ENCODE measurements at regions not wholly inside any gene's neighbourhood (a gene's known extent, or its start where the extent isn't known, plus 50 kb on each side); places are given as distances from the start of the nearest gene placed in this dataset.
"Not testable (repeated sequence)": the region's sequence is repeated elsewhere in the genome, so short reads cannot be mapped to it uniquely, and the experiment has no call there.

DNA sequence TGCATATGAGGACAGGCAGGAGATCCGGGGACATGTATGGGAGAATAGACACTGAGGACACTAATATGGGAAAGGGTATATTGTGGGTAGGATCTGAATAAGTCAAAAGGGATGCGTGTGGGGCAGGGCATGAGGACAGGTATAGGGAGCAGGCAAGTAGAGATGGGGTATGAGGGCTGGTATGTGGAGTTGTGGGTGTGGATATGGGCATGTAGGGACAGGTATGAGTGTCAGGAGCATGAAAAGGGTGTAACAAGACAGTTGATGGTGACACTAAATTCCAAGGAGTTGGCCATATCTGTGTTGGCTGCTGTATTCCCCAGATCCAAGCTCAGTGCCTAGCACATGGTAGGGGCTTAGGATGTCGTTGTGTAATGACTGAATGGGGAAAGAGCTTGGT, 84.4 kb upstream of the PAX2 start:
- Histone ChIP-seq H3K9me3 (0 out of 2 replicates have a peak, but pooled peaks cover 3% of the 10 kb centered on the region), H3K4me2 (no peak overlapping the region), H3K27ac (no peak overlapping the region), H3K27me3 (peaks cover 10% of the 10 kb centered on the region; the same call in 1 of the 2 replicates), H3K36me3 (no peaks in the 10 kb centered on the region), H3K4me1 (no peaks in the 10 kb centered on the region), H3K9ac (no peak overlapping the region), H4K20me1 (no peaks in the 10 kb centered on the region), H3K4me3 (no peak overlapping the region)
- TF ChIP-seq Cebpa-rat (IDR thresholded peaks at IDR 0.05), result no peak

DNA sequence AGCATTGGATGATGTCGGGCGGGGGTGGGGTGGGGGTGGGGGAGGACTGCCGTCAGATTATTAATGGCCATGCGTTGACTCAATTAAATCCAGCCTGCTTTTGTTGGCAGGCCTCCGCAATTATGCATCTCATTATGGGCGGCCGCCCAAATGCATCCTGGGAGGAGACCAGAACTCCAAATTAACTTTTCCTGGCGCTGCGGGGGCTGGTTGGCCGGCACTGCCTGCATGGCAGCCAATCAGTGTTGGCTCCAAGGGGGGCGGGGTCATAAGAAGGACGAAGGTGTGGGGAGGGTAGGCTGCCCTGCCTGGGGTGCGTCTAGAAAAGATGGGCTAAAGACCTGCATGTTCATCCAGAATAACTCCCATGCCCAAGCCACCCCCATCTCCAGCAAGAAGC, 83.9 kb upstream of the PAX2 start:
- Histone ChIP-seq H3K4me2 (no peak overlapping the region), H3K4me1 (no peaks in the 10 kb centered on the region), H3K4me3 (no peak overlapping the region), H3K9me3 (no peaks in the 10 kb centered on the region), H4K20me1 (no peaks in the 10 kb centered on the region), H3K9ac (no peak overlapping the region), H3K36me3 (no peaks in the 10 kb centered on the region), H3K27me3 (peaks cover 8% of the 10 kb centered on the region; the same call in 1 of the 2 replicates), H3K27ac (no peak overlapping the region)
- no peak for TF ChIP-seq Cebpa-rat (IDR thresholded peaks at IDR 0.05)

DNA sequence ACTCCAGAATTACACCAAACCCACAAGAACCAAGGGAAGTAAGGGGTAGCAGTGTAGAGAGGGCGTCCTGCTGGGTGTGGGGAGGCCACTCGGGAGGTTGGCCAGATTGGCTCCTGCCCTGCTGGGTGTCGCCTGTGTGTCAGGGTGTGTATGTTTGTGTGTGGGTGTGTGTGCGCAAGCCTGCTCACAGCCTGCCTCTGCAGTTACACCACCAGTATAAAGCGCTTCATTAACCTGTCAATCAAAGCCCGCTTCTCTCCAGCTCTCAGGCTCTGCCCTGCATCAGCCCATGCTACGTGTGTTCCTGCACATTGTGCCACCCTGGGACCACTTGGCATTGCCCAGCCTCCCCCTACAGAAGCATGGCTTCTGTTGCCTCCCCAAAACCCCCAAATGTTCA, 83.3 kb upstream of the PAX2 start:
- Histone ChIP-seq H3K4me2 (no peak overlapping the region), H3K36me3 (no peaks in the 10 kb centered on the region), H3K9me3 (no peaks in the 10 kb centered on the region), H4K20me1 (no peaks in the 10 kb centered on the region), H3K4me1 (no peaks in the 10 kb centered on the region), H3K9ac (no peak overlapping the region), H3K27ac (no peak overlapping the region), H3K27me3 (peaks cover 3% of the 10 kb centered on the region; the same call in 1 of the 2 replicates), H3K4me3 (no peak overlapping the region)
- no peak for TF ChIP-seq Cebpa-rat (IDR thresholded peaks at IDR 0.05)

DNA sequence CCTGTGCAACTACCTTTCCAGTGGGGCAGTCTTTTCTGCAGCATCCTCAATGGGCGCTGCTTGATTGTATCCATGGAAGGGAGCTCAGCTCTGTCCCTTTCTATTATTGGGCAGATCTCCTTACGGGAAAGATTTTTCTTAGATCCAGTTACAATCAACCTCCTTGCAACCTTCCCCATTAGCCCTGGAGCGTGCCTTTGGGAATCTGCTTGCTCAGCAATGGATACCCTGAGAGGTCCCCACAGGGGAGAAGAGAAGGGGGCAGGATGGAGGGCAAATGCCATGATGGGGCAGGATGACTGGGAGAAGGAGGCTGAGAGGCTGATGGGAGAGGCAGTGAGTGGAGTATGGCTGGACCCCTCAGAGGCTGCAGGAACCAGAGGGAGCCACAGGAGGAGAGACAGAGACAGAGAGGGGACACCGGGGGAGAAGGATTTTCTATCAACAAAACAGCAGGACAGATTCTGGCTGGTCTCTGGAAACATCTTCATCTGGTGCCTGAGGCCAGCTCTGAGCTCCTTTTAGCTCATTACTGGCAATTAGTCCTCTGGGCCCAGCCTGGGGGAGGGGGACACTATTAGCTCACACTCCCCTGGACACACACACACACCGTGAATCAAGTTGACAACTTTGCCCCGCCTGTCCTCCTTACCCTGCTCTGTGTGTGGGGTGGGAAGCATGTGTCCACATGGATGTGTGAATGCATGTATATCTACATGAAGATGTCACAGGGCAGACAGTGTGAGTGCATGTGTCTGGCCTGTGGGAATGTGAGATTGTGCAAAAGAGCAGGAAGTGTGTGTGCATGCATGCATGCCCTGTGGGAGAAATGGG, 80.8 kb upstream of the PAX2 start:
- no peak overlapping the region for H3K4me2 ChIP-seq
- no peak overlapping the region for H3K9ac ChIP-seq
- H3K27ac ChIP-seq, result no peak overlapping the region
- no peaks in the 10 kb centered on the region for H3K9me3 ChIP-seq
- H3K4me3 ChIP-seq, result no peak overlapping the region
- TF ChIP-seq Cebpa-rat (IDR thresholded peaks at IDR 0.05), result no peak
- H3K36me3 ChIP-seq, result no peaks in the 10 kb centered on the region
- no peaks in the 10 kb centered on the region for H3K27me3 ChIP-seq
- no peaks in the 10 kb centered on the region for H4K20me1 ChIP-seq
- no peaks in the 10 kb centered on the region for H3K4me1 ChIP-seq

DNA sequence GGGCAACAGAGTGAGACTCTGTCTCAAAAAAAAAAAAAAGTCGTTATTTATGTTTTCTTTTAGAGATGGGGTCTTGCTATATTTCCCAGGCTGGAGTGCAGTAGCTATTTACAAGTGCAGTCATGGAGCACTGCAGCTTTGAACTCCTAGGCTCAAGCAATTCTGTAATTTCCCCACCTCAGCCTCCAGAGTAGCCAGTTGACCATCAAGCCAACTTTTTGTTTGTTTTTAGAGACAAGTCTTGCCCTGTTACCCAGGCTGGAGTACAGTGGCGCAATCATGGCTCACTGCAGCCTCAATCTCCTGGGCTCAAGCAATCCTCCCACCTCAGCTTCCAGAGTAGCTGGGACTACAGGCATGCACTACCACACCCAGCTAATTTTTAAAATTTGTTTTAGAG, 78.7 kb upstream of the PAX2 start:
- not testable (repeated sequence) for H3K9me3 ChIP-seq

DNA sequence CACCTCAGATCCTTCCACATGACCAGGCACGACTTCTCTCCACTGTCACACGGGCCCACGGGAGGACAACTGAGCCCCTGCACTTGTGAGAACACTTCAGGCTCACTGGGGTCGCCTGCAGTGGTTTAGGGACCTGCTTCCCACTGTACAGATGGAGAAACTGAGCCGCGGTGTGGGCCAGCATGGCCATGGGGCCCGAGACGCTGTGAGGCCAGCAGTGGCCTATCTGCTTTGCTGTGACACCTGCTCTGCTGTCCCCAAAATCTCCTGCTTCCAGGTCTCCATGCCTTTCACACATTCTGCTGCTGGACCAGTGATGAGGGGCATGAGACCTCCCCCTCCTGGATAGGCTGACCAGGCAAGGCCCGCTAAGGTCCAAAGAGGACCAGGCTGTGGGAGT, 75.8 kb upstream of the PAX2 start:
- no peak overlapping the region for H3K4me2 ChIP-seq
- no peak overlapping the region for H3K4me3 ChIP-seq
- H3K4me1 ChIP-seq, result no peaks in the 10 kb centered on the region
- peaks cover 12% of the 10 kb centered on the region; the same call in 1 of the 2 replicates for H3K27me3 ChIP-seq
- TF ChIP-seq Cebpa-rat (IDR thresholded peaks at IDR 0.05), result no peak
- H3K27ac ChIP-seq, result no peak overlapping the region
- H4K20me1 ChIP-seq, result no peaks in the 10 kb centered on the region
- H3K9me3 ChIP-seq, result no peaks in the 10 kb centered on the region
- H3K9ac ChIP-seq, result no peak overlapping the region
- H3K36me3 ChIP-seq, result no peaks in the 10 kb centered on the region

More for the DNA sequence above, 78.7 kb upstream of the PAX2 start:
- not testable (repeated sequence) for H3K4me3 ChIP-seq, H3K27ac ChIP-seq, H3K9ac ChIP-seq, H3K4me2 ChIP-seq, H3K36me3 ChIP-seq, H3K4me1 ChIP-seq, H4K20me1 ChIP-seq
- H3K27me3 ChIP-seq, result peaks cover 12% of the 10 kb centered on the region; the same call in 1 of the 2 replicates

DNA sequence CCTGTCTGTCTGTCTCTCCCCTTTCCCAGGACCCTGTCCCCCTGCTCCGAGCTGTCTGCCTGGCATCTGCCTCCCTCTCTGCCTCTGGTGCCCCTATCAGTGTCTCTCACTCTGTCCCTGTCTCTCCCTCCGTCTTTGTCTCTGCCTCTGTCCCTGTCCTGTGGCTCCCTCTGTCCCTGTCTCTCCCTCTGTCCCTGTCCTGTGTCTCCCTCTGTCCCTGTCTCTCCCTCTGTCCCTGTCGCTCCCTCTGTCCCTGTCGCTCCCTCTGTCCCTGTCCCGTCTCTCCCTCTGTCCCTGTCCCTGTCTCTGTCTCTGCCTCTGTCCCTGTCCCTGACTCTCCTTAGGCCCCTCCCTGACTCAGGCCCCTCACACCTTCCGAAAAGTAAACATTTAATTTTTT, 75.0 kb upstream of the PAX2 start:
- no peaks in the 10 kb centered on the region for H3K9me3 ChIP-seq
- no peak overlapping the region for H3K27ac ChIP-seq
- no peak for TF ChIP-seq Cebpa-rat (IDR thresholded peaks at IDR 0.05)
- H3K4me2 ChIP-seq, result no peak overlapping the region
- no peak overlapping the region for H3K9ac ChIP-seq
- H3K36me3 ChIP-seq, result no peaks in the 10 kb centered on the region
- H4K20me1 ChIP-seq, result no peaks in the 10 kb centered on the region
- H3K27me3 ChIP-seq, result peaks cover 12% of the 10 kb centered on the region; the same call in 1 of the 2 replicates
- H3K4me3 ChIP-seq, result no peak overlapping the region
- H3K4me1 ChIP-seq, result no peaks in the 10 kb centered on the region

DNA sequence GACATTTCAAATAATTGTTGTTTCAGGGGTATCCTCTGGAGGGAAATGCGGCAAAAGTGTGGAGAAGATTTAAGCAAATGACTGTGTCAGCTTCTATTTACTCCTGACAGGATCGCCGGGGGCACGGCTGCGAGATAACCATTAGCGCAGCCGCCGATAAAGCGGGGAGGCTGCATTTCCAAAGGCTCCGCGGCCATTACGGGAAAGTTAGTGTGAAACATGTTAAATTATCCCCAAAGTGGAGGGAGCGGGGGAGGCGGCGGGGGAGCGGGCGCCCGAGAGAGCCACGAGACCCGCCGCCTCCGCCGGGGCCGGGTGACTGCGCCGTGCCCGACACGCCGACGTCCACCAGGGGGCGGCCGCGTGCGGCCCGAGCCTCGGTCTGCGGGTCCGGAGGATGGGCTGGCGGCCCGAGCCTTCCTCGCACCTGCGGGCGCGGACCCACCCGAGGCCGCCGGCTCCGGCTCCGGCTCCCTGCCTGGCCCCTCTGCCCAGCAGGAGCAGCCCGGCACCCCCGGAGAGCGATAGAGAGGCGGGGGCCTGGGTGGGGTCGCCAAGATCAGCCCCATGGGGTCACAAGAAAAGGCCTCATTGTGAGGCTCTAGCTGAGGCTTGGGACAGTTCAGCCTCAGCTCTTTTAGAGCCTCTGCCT, 74.4 kb upstream of the PAX2 start:
- Histone ChIP-seq H3K4me1 (no peaks in the 10 kb centered on the region), H3K9me3 (no peaks in the 10 kb centered on the region), H3K4me2 (no peak overlapping the region), H4K20me1 (no peaks in the 10 kb centered on the region), H3K4me3 (no peak overlapping the region), H3K36me3 (no peaks in the 10 kb centered on the region), H3K27me3 (peaks cover 12% of the 10 kb centered on the region; the same call in 1 of the 2 replicates), H3K27ac (no peak overlapping the region), H3K9ac (no peak overlapping the region)
- TF ChIP-seq Cebpa-rat (IDR thresholded peaks at IDR 0.05), result no peak

DNA sequence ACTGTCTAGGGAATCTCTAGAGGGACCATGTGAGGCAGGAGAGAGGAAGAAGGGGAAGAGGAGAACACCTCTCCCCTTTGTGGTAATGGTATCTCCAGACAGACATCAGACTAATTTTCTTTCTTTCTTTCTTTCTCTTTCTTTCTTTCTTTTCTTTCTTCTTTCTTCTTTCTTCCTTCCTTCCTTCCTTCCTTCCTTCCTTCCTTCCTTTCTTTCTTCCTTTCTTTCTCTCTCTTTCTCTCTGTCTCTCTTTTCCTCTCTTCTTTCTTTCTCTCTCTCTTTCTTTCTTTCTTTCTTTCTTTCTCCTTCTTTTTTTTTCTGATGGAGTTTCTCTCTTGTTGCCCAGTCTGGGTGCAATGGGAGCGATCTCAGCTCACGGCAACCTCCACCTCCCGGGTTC, 73.2 kb upstream of the PAX2 start:
- Histone ChIP-seq H3K4me3 (no peak overlapping the region), H3K4me1 (no peaks in the 10 kb centered on the region), H3K36me3 (no peaks in the 10 kb centered on the region), H3K27me3 (peaks cover 12% of the 10 kb centered on the region; the same call in 1 of the 2 replicates), H4K20me1 (no peaks in the 10 kb centered on the region), H3K9me3 (no peaks in the 10 kb centered on the region), H3K4me2 (no peak overlapping the region), H3K27ac (no peak overlapping the region), H3K9ac (no peak overlapping the region)
- no peak for TF ChIP-seq Cebpa-rat (IDR thresholded peaks at IDR 0.05)

DNA sequence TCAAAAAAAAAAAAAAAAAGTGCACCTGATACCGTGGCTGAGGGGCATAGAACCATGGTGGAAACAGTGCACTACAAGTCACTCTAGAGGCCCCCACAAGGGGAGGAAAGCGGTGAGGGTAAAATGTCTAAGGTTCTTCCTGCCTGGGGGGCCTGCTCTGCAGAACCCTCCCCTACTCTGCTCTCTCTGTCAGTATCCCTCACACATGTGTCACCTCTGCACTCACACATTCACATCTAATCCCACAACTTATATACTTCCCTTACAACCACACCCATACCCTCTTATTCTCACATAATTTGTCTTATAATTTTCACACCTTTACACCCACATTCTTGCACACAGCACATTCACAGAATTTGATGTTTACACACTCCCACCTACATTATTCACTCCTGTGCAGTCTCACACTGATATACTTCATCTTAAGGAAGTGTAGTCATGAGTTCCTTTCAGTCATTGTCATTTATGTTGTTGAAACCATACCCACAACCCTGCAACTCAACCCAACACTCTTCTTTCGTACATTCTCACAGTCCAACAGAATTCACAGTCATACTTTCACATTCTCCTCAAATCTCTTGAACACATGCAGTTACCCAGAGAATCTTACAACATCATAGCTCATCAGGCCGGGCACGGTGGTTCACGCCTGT, 68.0 kb upstream of the PAX2 start:
- no peak for TF ChIP-seq Cebpa-rat (IDR thresholded peaks at IDR 0.05)
- peaks cover 12% of the 10 kb centered on the region for H3K4me1 ChIP-seq
- H4K20me1 ChIP-seq, result peaks cover 23% of the 10 kb centered on the region; the same call in 1 of the 2 replicates
- H3K4me2 ChIP-seq, result no peak overlapping the region
- no peak overlapping the region for H3K27ac ChIP-seq
- H3K4me3 ChIP-seq, result no peak overlapping the region
- H3K36me3 ChIP-seq, result no peaks in the 10 kb centered on the region
- H3K9ac ChIP-seq, result no peak overlapping the region
- no peaks in the 10 kb centered on the region for H3K9me3 ChIP-seq
- peaks cover 32% of the 10 kb centered on the region for H3K27me3 ChIP-seq

Measured in BLaER1 (cell line).